ENCODE measurements at regions not wholly inside any gene's neighbourhood (a gene's known extent, or its start where the extent isn't known, plus 50 kb on each side); places are given as distances from the start of the nearest gene placed in this dataset.

GRCh38 chr2:147642765-147643164 is 202.1 kb upstream of the ACVR2A start:
- no peaks in the 10 kb centered on the region for H3K4me1 ChIP-seq (ENCODE audit: control extremely low read depth in 1 of 4, control insufficient read depth in 4 of 4, insufficient read depth in 4 of 4, low read length in 3 of 4)
- no peaks in the 10 kb centered on the region for H3K27me3 ChIP-seq (replicated peaks in 2 of 5; ENCODE audit: control insufficient read depth in 4 of 5, insufficient read depth in 5 of 5, low read length in 4 of 5)
- 100% methylated on average over 2 of the region's 3 CpGs for WGBS (ENCODE audit: insufficient coverage)
- ChIA-PET CTCF (no interaction called here), POLR2A (no interaction called here)
- DNase-seq = no peak
- H3K9me3 ChIP-seq (ENCODE audit: control extremely low read depth in 1 of 5, control insufficient read depth in 4 of 5, insufficient read depth in 2 of 5, low read depth in 1 of 5, low read length in 4 of 5) = peaks cover 0 to 1% (median 0%) of the 10 kb centered on the region in 5 experiments
- no peak overlapping the region for H3K27ac ChIP-seq (ENCODE audit: insufficient read depth in 1 of 2, low read depth in 1 of 2, low read length in 2 of 2, poor library complexity in 1 of 2, severe bottlenecking in 2 of 2)
- no peak overlapping the region for H3K4me3 ChIP-seq (ENCODE audit: control insufficient read depth in 1 of 7, extremely low read depth in 1 of 7, insufficient read depth in 4 of 7, low read depth in 2 of 7, low read length in 6 of 7)
- no peaks in the 10 kb centered on the region for H3K36me3 ChIP-seq (ENCODE audit: control insufficient read depth in 4 of 4, insufficient read depth in 4 of 4, low read length in 3 of 4)

GRCh38 chr2:147641651-147642050 is 203.2 kb upstream of the ACVR2A start:
- no peak overlapping the region for H3K4me3 ChIP-seq (ENCODE audit: control insufficient read depth in 1 of 7, extremely low read depth in 1 of 7, insufficient read depth in 4 of 7, low read depth in 2 of 7, low read length in 6 of 7)
- H3K36me3 ChIP-seq (ENCODE audit: control insufficient read depth in 4 of 4, insufficient read depth in 4 of 4, low read length in 3 of 4) = no peaks in the 10 kb centered on the region
- peaks cover 0 to 1% (median 0%) of the 10 kb centered on the region in 5 experiments for H3K9me3 ChIP-seq (ENCODE audit: control extremely low read depth in 1 of 5, control insufficient read depth in 4 of 5, insufficient read depth in 2 of 5, low read depth in 1 of 5, low read length in 4 of 5)
- H3K27ac ChIP-seq (ENCODE audit: insufficient read depth in 1 of 2, low read depth in 1 of 2, low read length in 2 of 2, poor library complexity in 1 of 2, severe bottlenecking in 2 of 2) = no peak overlapping the region
- peaks cover under 1 to 5% (median 2%) of the 10 kb centered on the region in 4 experiments for H3K4me1 ChIP-seq (ENCODE audit: control extremely low read depth in 1 of 4, control insufficient read depth in 4 of 4, insufficient read depth in 4 of 4, low read length in 3 of 4)
- POLR2A ChIA-PET = no interaction called here
- H3K27me3 ChIP-seq (replicated peaks in 2 of 5; ENCODE audit: control insufficient read depth in 4 of 5, insufficient read depth in 5 of 5, low read length in 4 of 5) = no peaks in the 10 kb centered on the region
- CTCF ChIA-PET = no interaction called here
- DNase-seq = no peak
- 100% methylated on average over 3 of the region's 3 CpGs for WGBS (ENCODE audit: insufficient coverage)

- no peak overlapping the region for H3K4me3 ChIP-seq (ENCODE audit: control insufficient read depth in 1 of 7, extremely low read depth in 1 of 7, insufficient read depth in 4 of 7, low read depth in 2 of 7, low read length in 6 of 7)
- no peaks in the 10 kb centered on the region for H3K36me3 ChIP-seq (ENCODE audit: control insufficient read depth in 4 of 4, insufficient read depth in 4 of 4, low read length in 3 of 4)
- no peak for DNase-seq
- 79% methylated on average over 2 of the region's 2 CpGs for WGBS (ENCODE audit: insufficient coverage)
- H3K4me1 ChIP-seq (ENCODE audit: control extremely low read depth in 1 of 4, control insufficient read depth in 4 of 4, insufficient read depth in 4 of 4, low read length in 3 of 4) = peaks cover 6 to 12% (median 7%) of the 10 kb centered on the region in 4 experiments
- H3K9me3 ChIP-seq (ENCODE audit: control extremely low read depth in 1 of 5, control insufficient read depth in 4 of 5, insufficient read depth in 2 of 5, low read depth in 1 of 5, low read length in 4 of 5) = peaks cover 0 to 1% (median 0%) of the 10 kb centered on the region in 5 experiments
- no peaks in the 10 kb centered on the region for H3K27me3 ChIP-seq (replicated peaks in 2 of 5; ENCODE audit: control insufficient read depth in 4 of 5, insufficient read depth in 5 of 5, low read length in 4 of 5)
- POLR2A ChIA-PET = no interaction called here
- CTCF ChIA-PET = interaction anchor here (0.5 kb wide), 1 partner anchor 1230 kb away, joined by 3 read pairs; no protein-coding TSS in a partner anchor
- H3K27ac ChIP-seq (ENCODE audit: insufficient read depth in 1 of 2, low read depth in 1 of 2, low read length in 2 of 2, poor library complexity in 1 of 2, severe bottlenecking in 2 of 2) = no peak overlapping the region
Observed at GRCh38 chr2:147639891-147640290, 204.9 kb upstream of the ACVR2A start.

- CTCF ChIA-PET = no interaction called here
- POLR2A ChIA-PET = no interaction called here
- Histone ChIP-seq H3K9me3 (ENCODE audit: control extremely low read depth in 1 of 5, control insufficient read depth in 4 of 5, insufficient read depth in 2 of 5, low read depth in 1 of 5, low read length in 4 of 5) (peaks cover 0 to 1% (median 0%) of the 10 kb centered on the region in 5 experiments), H3K4me3 (ENCODE audit: control insufficient read depth in 1 of 7, extremely low read depth in 1 of 7, insufficient read depth in 4 of 7, low read depth in 2 of 7, low read length in 6 of 7) (no peak overlapping the region), H3K36me3 (ENCODE audit: control insufficient read depth in 4 of 4, insufficient read depth in 4 of 4, low read length in 3 of 4) (no peaks in the 10 kb centered on the region), H3K4me1 (ENCODE audit: control extremely low read depth in 1 of 4, control insufficient read depth in 4 of 4, insufficient read depth in 4 of 4, low read length in 3 of 4) (peaks cover 6 to 12% (median 7%) of the 10 kb centered on the region in 4 experiments), H3K27me3 (replicated peaks in 2 of 5; ENCODE audit: control insufficient read depth in 4 of 5, insufficient read depth in 5 of 5, low read length in 4 of 5) (no peaks in the 10 kb centered on the region), H3K27ac (ENCODE audit: insufficient read depth in 1 of 2, low read depth in 1 of 2, low read length in 2 of 2, poor library complexity in 1 of 2, severe bottlenecking in 2 of 2) (no peak overlapping the region)
- no peak for DNase-seq
- 100% methylated on average over 1 of the region's 2 CpGs for WGBS (ENCODE audit: insufficient coverage)
Observed at GRCh38 chr2:147639386-147639785, 205.4 kb upstream of the ACVR2A start.

- Histone ChIP-seq H3K27ac (ENCODE audit: insufficient read depth in 1 of 2, low read depth in 1 of 2, low read length in 2 of 2, poor library complexity in 1 of 2, severe bottlenecking in 2 of 2) (no peak overlapping the region), H3K4me1 (ENCODE audit: control extremely low read depth in 1 of 4, control insufficient read depth in 4 of 4, insufficient read depth in 4 of 4, low read length in 3 of 4) (peaks cover 9 to 15% (median 12%) of the 10 kb centered on the region in 4 experiments), H3K9me3 (ENCODE audit: control extremely low read depth in 1 of 5, control insufficient read depth in 4 of 5, insufficient read depth in 2 of 5, low read depth in 1 of 5, low read length in 4 of 5) (peaks cover 0 to 1% (median 0%) of the 10 kb centered on the region in 5 experiments), H3K36me3 (ENCODE audit: control insufficient read depth in 4 of 4, insufficient read depth in 4 of 4, low read length in 3 of 4) (no peaks in the 10 kb centered on the region), H3K4me3 (ENCODE audit: control insufficient read depth in 1 of 7, extremely low read depth in 1 of 7, insufficient read depth in 4 of 7, low read depth in 2 of 7, low read length in 6 of 7) (no peak overlapping the region), H3K27me3 (replicated peaks in 2 of 5; ENCODE audit: control insufficient read depth in 4 of 5, insufficient read depth in 5 of 5, low read length in 4 of 5) (no peaks in the 10 kb centered on the region)
- WGBS (ENCODE audit: insufficient coverage) = no CpG with 5 or more reads among the region's 3 CpGs
- ChIA-PET POLR2A (interaction anchor here (0.6 kb wide), 1 partner anchor 1070 kb away, joined by 4 read pairs; no protein-coding TSS in a partner anchor), CTCF (interaction anchor here (1.5 kb wide), 1 partner anchor 13 kb away, joined by 3 read pairs; no protein-coding TSS in a partner anchor)
- DNase-seq = peak in 1 of 3 donors; percentile 51
Observed at GRCh38 chr2:147636886-147637285, 207.9 kb upstream of the ACVR2A start.

- Histone ChIP-seq H3K9me3 (ENCODE audit: control extremely low read depth in 1 of 5, control insufficient read depth in 4 of 5, insufficient read depth in 2 of 5, low read depth in 1 of 5, low read length in 4 of 5) (no peaks in the 10 kb centered on the region), H3K4me1 (ENCODE audit: control extremely low read depth in 1 of 4, control insufficient read depth in 4 of 4, insufficient read depth in 4 of 4, low read length in 3 of 4) (peaks cover 9 to 21% (median 17%) of the 10 kb centered on the region in 4 experiments), H3K4me3 (ENCODE audit: control insufficient read depth in 1 of 7, extremely low read depth in 1 of 7, insufficient read depth in 4 of 7, low read depth in 2 of 7, low read length in 6 of 7) (no peak overlapping the region), H3K27me3 (replicated peaks in 2 of 5; ENCODE audit: control insufficient read depth in 4 of 5, insufficient read depth in 5 of 5, low read length in 4 of 5) (no peaks in the 10 kb centered on the region), H3K27ac (ENCODE audit: insufficient read depth in 1 of 2, low read depth in 1 of 2, low read length in 2 of 2, poor library complexity in 1 of 2, severe bottlenecking in 2 of 2) (no peak overlapping the region), H3K36me3 (ENCODE audit: control insufficient read depth in 4 of 4, insufficient read depth in 4 of 4, low read length in 3 of 4) (no peaks in the 10 kb centered on the region)
- WGBS (ENCODE audit: insufficient coverage) = no CpG with 5 or more reads among the region's 8 CpGs
- ChIA-PET CTCF (interaction anchor here (1.5 kb wide), 1 partner anchor 12 kb away, joined by 3 read pairs; no protein-coding TSS in a partner anchor), POLR2A (interaction anchor here (0.6 kb wide), 1 partner anchor 1071 kb away, joined by 4 read pairs; no protein-coding TSS in a partner anchor)
- peak in 1 of 3 donors; percentile 50 for DNase-seq
Observed at GRCh38 chr2:147636238-147636882, 208.5 kb upstream of the ACVR2A start.

- no peak overlapping the region for H3K27ac ChIP-seq (ENCODE audit: insufficient read depth in 1 of 2, low read depth in 1 of 2, low read length in 2 of 2, poor library complexity in 1 of 2, severe bottlenecking in 2 of 2)
- no peak overlapping the region for H3K4me3 ChIP-seq (ENCODE audit: control insufficient read depth in 1 of 7, extremely low read depth in 1 of 7, insufficient read depth in 4 of 7, low read depth in 2 of 7, low read length in 6 of 7)
- WGBS (ENCODE audit: insufficient coverage) = 100% methylated on average over 1 of the region's 2 CpGs
- H3K36me3 ChIP-seq (ENCODE audit: control insufficient read depth in 4 of 4, insufficient read depth in 4 of 4, low read length in 3 of 4) = no peaks in the 10 kb centered on the region
- peaks cover 20 to 36% (median 28%) of the 10 kb centered on the region in 4 experiments for H3K4me1 ChIP-seq (ENCODE audit: control extremely low read depth in 1 of 4, control insufficient read depth in 4 of 4, insufficient read depth in 4 of 4, low read length in 3 of 4)
- H3K9me3 ChIP-seq (ENCODE audit: control extremely low read depth in 1 of 5, control insufficient read depth in 4 of 5, insufficient read depth in 2 of 5, low read depth in 1 of 5, low read length in 4 of 5) = no peaks in the 10 kb centered on the region
- no peak for DNase-seq
- no peaks in the 10 kb centered on the region for H3K27me3 ChIP-seq (replicated peaks in 2 of 5; ENCODE audit: control insufficient read depth in 4 of 5, insufficient read depth in 5 of 5, low read length in 4 of 5)
- CTCF ChIA-PET = no interaction called here
- POLR2A ChIA-PET = no interaction called here
Observed at GRCh38 chr2:147634826-147635225, 210.0 kb upstream of the ACVR2A start.

All from common myeloid progenitor, CD34-positive (primary cell).